PC-3 (cell line): ENCODE measurements at regions not wholly inside any gene's neighbourhood (a gene's known extent, or its start where the extent isn't known, plus 50 kb on each side); places are given as distances from the start of the nearest gene placed in this dataset.
A peak's percentile ranks its signal among the peaks of the same experiment; 100 is the strongest.

ENCODE experiments used
- ATAC-seq: fragments of 200-7000 bp; cut with Tn5 transposase; 2 replicates; pipeline ENCODE4 v1.9.1; 2020; ENCODE audit warnings: mild to moderate bottlenecking, moderate library complexity
- BruUV-seq: library from RNA; stranded (reverse); fragments of 400-500 nt; replicated peaks from 2 replicates; lab custom pipeline; 2021; lab: Mats Ljungman, UMichigan
- CTCF ChIA-PET: fragments of 300-600 bp; sonication (Branson Sonifier 250); formaldehyde crosslinking; loops from one replicate; lab custom pipeline; 2022; ENCODE audit warnings: antibody characterized with exemption; lab: Charles Lee
- POLR2A ChIA-PET: fragments of 300-600 bp; sonication (Branson Sonifier 250); formaldehyde crosslinking; loops from one replicate; lab custom pipeline; 2022; ENCODE audit warnings: antibody characterized with exemption; ENCODE audit not compliant: unreplicated experiment; lab: Charles Lee
- DNase-seq: peaks from one replicate; pipeline ENCODE4 v3.0.0-alpha.2; 2015
- H2AFZ ChIP-seq: fragments of 300-600 bp; sonication (generic); 2 replicates; pipeline ENCODE4 v1.6.0; 2016; ENCODE audit warnings: antibody characterized with exemption, low read length
- H3F3A ChIP-seq: fragments of 300-600 bp; sonication (generic); one replicate; pipeline ENCODE4 v1.6.0; 2017; ENCODE audit warnings: antibody characterized with exemption, low read length, control low read depth, mild to moderate bottlenecking; ENCODE audit not compliant: unreplicated experiment
- H3K27ac ChIP-seq: fragments of 300-600 bp; sonication (generic); 2 replicates; pipeline ENCODE4 v1.5.1; 2016; ENCODE audit warnings: mild to moderate bottlenecking, low read length
- H3K27me3 ChIP-seq: fragments of 300-600 bp; sonication (generic); 2 replicates; pipeline ENCODE4 v1.6.1; 2016; ENCODE audit warnings: low read length, mixed read lengths
- H3K36me3 ChIP-seq: fragments of 300-600 bp; sonication (generic); 2 replicates; pipeline ENCODE4 v1.6.1; 2016; ENCODE audit warnings: low read depth, mixed run types, low read length, mixed read lengths
- H3K4me1 ChIP-seq: fragments of 300-600 bp; sonication (generic); 2 replicates; pipeline ENCODE4 v1.5.1; 2016; ENCODE audit warnings: low read length; ENCODE audit not compliant: insufficient read depth
- H3K4me2 ChIP-seq: fragments of 300-600 bp; sonication (generic); 2 replicates; pipeline ENCODE4 v1.6.0; 2016; ENCODE audit warnings: low read length
- H3K4me3 ChIP-seq: fragments of 300-600 bp; sonication (generic); 2 replicates; pipeline ENCODE4 v1.5.1; 2016; ENCODE audit warnings: mild to moderate bottlenecking, low read length, mixed read lengths
- H3K79me2 ChIP-seq: fragments of 300-600 bp; sonication (generic); 2 replicates; pipeline ENCODE4 v1.6.1; 2017; ENCODE audit warnings: low read length, mixed read lengths
- H3K9ac ChIP-seq: fragments of 300-600 bp; sonication (generic); 2 replicates; pipeline ENCODE4 v1.6.0; 2016; ENCODE audit warnings: mild to moderate bottlenecking, low read length
- H3K9me2 ChIP-seq: fragments of 300-600 bp; sonication (generic); replicated peaks from 2 replicates; pipeline ENCODE4 v1.6.1; 2016; ENCODE audit warnings: mixed run types, low read length, mixed read lengths
- H3K9me3 ChIP-seq: fragments of 300-600 bp; sonication (generic); 2 replicates; pipeline ENCODE4 v1.6.1; 2016; ENCODE audit warnings: low read length, mixed read lengths
- H4K20me1 ChIP-seq: fragments of 300-600 bp; sonication (generic); 2 replicates; pipeline ENCODE4 v1.6.1; 2016; ENCODE audit warnings: low read length, mixed read lengths
- CTCF ChIP-seq: fragments of 300-600 bp; sonication (generic); conservative IDR thresholded peaks from 2 replicates; pipeline ENCODE4 v1.5.1; 2017; ENCODE audit warnings: antibody characterized with exemption, low read depth, mild to moderate bottlenecking, low read length
- EZH2 ChIP-seq: fragments of 300-600 bp; sonication (generic); IDR thresholded peaks from one replicate; pipeline ENCODE4 v1.6.1; 2017; ENCODE audit warnings: antibody characterized with exemption, mild to moderate bottlenecking, low read length; ENCODE audit not compliant: unreplicated experiment
- EZH2phosphoT487 ChIP-seq: fragments of 300-600 bp; sonication (generic); IDR thresholded peaks from 2 replicates; pipeline ENCODE4 v1.6.1; 2018; ENCODE audit warnings: mild to moderate bottlenecking, antibody characterized with exemption, low read length, borderline replicate concordance
- intact Hi-C: fragments of 100-400 bp; cut with micrococcal nuclease; formaldehyde crosslinking; loops from 2 replicates; pipeline ENCODE4 v1.9.0; 2023

- Histone ChIP-seq H3K9me2 (no peaks in the 10 kb centered on the region), H3K4me1 (peaks cover 7% of the 10 kb centered on the region; the same call in 1 of the 2 replicates), H3F3A (no peaks in the 10 kb centered on the region), H3K4me2 (no peak overlapping the region), H4K20me1 (no peaks in the 10 kb centered on the region), H3K36me3 (no peaks in the 10 kb centered on the region), H3K27ac (no peak overlapping the region), H2AFZ (no peak overlapping the region), H3K79me2 (no peaks in the 10 kb centered on the region), H3K9me3 (no peaks in the 10 kb centered on the region), H3K9ac (no peak overlapping the region), H3K27me3 (no peaks in the 10 kb centered on the region), H3K4me3 (no peak overlapping the region)
- POLR2A ChIA-PET: no interaction called here
- intact Hi-C loops: no loop called here
- BruUV-seq: no TSS peak
- CTCF ChIA-PET: no interaction called here
- ATAC-seq (no peak), DNase-seq (no peak)
- TF ChIP-seq EZH2 (no peak), EZH2phosphoT487 (no peak), CTCF (no peak)
These were observed 240.1 kb upstream of the ADGRL2 start for GRCh38 chr1:81560629-81561028.

GRCh38 chr1:81559662-81560350, 240.9 kb upstream of the ADGRL2 start:
- TF ChIP-seq EZH2phosphoT487 (no peak), CTCF (peak; percentile 43), EZH2 (no peak)
- Histone ChIP-seq H3F3A (no peaks in the 10 kb centered on the region), H3K4me1 (peaks cover 7% of the 10 kb centered on the region; the same call in 1 of the 2 replicates), H3K9me2 (no peaks in the 10 kb centered on the region), H3K4me3 (no peak overlapping the region), H4K20me1 (no peaks in the 10 kb centered on the region), H3K79me2 (no peaks in the 10 kb centered on the region), H3K4me2 (no peak overlapping the region), H3K36me3 (no peaks in the 10 kb centered on the region), H3K9ac (no peak overlapping the region), H3K27ac (no peak overlapping the region), H3K27me3 (no peaks in the 10 kb centered on the region), H3K9me3 (no peaks in the 10 kb centered on the region), H2AFZ (no peak overlapping the region)
- CTCF ChIA-PET: no interaction called here
- POLR2A ChIA-PET: no interaction called here
- peak; percentile 55 for ATAC-seq
- no TSS peak for BruUV-seq
- intact Hi-C loops: no loop called here
- peak; percentile 49 for DNase-seq
